ENCODE measurements at regions not wholly inside any gene's neighbourhood (a gene's known extent, or its start where the extent isn't known, plus 50 kb on each side); places are given as distances from the start of the nearest gene placed in this dataset.
"Not testable (repeated sequence)": the region's sequence is repeated elsewhere in the genome, so short reads cannot be mapped to it uniquely, and the experiment has no call there.

DNA sequence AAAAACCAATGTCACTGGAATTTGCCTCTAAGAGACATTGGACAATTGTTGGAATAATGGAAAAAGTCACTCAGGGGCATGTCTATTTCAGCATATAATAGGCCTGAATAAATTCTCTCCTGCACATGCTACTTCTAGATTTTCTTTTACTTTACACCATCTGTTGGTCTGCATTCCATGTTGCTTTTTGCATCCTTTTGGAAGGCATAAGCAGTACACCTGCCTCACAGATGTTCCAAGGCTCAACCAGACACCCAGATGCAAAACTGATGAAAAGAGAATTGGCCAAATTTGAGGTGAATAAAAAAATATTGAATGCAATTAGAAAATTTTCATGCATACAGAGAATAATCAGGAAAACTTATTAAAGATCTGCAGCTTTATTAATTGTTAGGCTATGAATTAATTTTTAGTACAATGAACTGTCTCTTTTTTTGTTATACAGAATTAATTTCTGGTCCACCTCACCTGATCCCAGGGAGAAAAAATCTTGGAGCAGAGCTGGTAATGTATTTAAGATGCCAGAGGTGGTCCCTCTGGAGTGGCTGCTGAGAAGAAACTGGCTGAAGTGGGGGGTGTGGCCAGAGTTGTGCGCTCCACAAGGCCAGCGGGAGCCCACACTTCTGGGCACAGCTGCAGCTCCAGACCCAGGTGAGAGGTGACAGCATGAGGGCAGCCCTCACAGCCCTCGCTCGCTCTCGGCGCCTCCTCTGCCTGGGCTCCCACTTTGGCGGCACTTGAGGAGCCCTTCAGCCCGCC, 778.6 kb downstream of the CDH11 start:
- TF ChIP-seq, protein P1, sequence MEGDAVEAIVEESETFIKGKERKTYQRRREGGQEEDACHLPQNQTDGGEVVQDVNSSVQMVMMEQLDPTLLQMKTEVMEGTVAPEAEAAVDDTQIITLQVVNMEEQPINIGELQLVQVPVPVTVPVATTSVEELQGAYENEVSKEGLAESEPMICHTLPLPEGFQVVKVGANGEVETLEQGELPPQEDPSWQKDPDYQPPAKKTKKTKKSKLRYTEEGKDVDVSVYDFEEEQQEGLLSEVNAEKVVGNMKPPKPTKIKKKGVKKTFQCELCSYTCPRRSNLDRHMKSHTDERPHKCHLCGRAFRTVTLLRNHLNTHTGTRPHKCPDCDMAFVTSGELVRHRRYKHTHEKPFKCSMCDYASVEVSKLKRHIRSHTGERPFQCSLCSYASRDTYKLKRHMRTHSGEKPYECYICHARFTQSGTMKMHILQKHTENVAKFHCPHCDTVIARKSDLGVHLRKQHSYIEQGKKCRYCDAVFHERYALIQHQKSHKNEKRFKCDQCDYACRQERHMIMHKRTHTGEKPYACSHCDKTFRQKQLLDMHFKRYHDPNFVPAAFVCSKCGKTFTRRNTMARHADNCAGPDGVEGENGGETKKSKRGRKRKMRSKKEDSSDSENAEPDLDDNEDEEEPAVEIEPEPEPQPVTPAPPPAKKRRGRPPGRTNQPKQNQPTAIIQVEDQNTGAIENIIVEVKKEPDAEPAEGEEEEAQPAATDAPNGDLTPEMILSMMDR (conservative IDR thresholded peaks at IDR 0.05; ENCODE audit: control insufficient read depth, insufficient read depth, low read depth, low read length): no peak
- H3K4me3 ChIP-seq (ENCODE audit: control insufficient read depth, low read depth, low read length): no peak overlapping the region
- no peak for DNase-seq (ENCODE audit: low read depth)

DNA sequence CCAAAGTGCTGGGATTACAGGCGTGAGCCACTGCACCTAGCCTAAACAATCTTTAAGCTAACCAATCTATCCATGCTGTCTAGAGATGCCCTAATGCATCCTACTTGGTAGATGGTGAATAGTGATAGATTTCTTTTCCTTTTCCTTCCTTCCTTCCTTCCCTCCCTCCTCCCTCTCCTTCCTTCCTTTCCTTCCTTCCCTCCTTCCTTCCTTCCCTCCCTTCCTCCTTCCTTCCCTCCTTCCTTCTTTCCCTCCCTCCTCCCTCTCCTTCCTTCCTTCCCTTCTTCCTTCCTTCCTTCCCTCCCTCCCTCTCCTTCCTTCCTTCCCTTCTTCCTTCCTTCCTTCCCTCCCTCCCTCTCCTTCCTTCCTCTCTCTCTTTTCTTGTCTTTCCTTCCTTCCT, 780.5 kb downstream of the CDH11 start:
- not testable (repeated sequence) for H3K4me3 ChIP-seq (ENCODE audit: control insufficient read depth, low read depth, low read length)

DNA sequence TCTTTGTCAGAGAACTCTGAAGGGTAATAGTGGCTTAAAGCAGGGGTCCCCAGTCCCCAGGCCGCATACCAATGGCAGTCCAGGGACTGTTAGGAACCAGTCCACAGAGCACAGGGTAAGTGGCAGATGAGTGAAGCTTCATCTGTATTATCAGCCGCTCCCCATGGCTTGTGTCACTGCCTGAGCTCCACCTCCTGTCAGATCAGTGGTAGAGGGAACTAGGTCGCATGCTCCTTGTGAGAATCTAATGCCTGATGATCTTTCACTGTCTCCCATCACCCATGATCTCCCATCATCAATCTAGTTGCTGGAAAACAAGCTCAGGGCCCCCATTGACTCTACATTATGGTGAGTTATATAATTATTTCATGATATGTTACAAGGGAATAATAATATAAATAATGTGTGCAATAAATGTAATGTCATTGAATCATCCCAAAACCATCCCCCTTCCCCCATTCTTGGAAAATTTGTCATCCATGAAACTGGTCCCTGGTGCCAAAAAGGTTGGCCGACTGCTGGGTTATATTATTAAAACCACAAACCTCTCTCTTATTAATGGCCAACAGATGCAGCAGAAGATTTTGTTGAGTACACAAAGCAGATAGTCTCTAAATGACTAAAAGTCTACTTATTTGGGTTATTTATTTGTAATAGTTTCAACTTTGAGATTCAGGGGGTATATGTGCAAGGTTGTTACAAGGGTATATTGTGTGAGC, 782.7 kb downstream of the CDH11 start:
- H3K4me3 ChIP-seq (ENCODE audit: control insufficient read depth, low read depth, low read length): no peak overlapping the region
- peak; percentile 92 for DNase-seq (ENCODE audit: low read depth)
- TF ChIP-seq, protein P1 (conservative IDR thresholded peaks at IDR 0.05; ENCODE audit: control insufficient read depth, insufficient read depth, low read depth, low read length): no peak

More for the DNA sequence above, 780.5 kb downstream of the CDH11 start:
- DNase-seq (ENCODE audit: low read depth): not testable (repeated sequence)

DNA sequence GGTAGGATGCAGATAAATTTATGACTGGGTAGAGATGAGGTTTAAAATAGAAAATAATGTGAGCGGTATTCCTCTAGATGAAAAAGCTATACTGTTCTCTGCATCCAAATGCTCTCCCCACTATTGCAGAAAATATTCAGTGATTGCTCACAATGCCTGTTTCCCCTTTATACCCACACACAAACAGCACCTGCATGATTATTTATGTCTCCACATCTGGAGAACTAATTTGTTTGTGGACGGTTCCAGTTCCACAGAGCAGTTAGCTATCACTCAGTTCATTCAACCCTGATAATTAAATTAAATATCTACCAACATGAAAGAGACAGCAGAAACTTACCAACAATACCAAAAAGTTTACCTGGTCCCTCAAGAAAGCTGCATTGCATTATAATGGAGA, 800.0 kb downstream of the CDH11 start:
- no peak for DNase-seq (ENCODE audit: low read depth)
- no peak overlapping the region for H3K4me3 ChIP-seq (ENCODE audit: control insufficient read depth, low read depth, low read length)
- TF ChIP-seq, protein P1 (conservative IDR thresholded peaks at IDR 0.05; ENCODE audit: control insufficient read depth, insufficient read depth, low read depth, low read length): no peak

DNA sequence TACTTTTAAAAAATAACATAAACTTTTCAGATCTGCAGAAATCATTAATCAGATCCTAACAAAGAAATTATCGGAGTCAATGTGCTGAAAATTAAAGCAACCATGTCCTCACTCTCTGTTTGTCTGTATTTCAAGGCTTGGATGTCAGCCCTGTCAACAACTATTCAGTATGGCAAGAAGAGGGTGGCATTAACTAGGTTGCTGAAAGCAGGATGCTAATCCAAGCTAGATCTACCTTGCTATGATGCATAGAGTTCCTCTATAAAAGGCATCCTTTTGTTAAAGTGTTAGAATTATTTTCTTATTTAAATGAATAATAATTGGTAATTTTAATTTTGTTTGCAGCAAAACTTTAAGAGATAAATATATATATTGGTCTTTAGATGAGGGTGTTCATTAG, 800.8 kb downstream of the CDH11 start:
- H3K4me3 ChIP-seq (ENCODE audit: control insufficient read depth, low read depth, low read length): no peak overlapping the region
- TF ChIP-seq, protein P1 (conservative IDR thresholded peaks at IDR 0.05; ENCODE audit: control insufficient read depth, insufficient read depth, low read depth, low read length): no peak

DNA sequence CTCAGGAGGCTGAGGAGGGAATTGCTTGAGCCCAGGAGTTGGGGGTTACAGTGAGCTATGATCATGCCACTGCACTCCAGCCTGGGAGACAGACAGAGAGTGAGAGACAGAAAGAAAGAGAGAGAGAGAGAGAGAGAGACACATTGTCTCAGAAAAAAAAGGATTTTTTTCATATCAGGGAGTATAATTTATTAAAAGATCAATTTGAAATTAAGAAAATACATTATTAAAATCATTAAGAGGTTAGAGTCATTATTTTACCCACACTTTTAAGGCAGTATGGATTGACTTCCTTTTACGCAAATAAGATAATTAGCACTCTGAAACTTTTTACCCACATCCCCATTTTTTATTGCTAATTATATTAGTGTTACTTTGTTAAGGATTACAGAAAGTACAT, 804.3 kb downstream of the CDH11 start:
- TF ChIP-seq, protein P1 (conservative IDR thresholded peaks at IDR 0.05; ENCODE audit: control insufficient read depth, insufficient read depth, low read depth, low read length): no peak
- no peak for DNase-seq (ENCODE audit: low read depth)
- no peak overlapping the region for H3K4me3 ChIP-seq (ENCODE audit: control insufficient read depth, low read depth, low read length)

More for the DNA sequence above, 800.8 kb downstream of the CDH11 start:
- no peak for DNase-seq (ENCODE audit: low read depth)

DNA sequence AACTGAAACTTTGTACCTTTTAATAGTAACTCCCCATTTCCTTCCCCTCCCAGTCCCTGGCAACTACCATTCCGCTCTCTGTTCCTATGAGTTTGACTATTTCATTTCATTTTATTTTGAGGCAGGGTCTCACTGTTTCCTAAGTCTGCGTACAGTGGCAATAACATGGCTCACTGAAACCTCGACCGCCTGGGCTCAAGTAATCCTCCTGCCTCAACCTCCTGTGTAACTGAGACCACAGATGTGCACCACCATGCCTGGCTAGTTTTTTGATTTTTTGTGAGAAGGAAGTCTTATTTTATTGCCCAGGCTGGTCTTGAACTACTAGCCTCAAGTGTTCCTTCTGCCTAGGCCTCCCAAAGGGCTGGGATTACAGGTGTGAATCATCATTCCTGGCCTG, 808.1 kb downstream of the CDH11 start:
- H3K4me3 ChIP-seq (ENCODE audit: control insufficient read depth, low read depth, low read length): no peak overlapping the region
- TF ChIP-seq, protein P1 (conservative IDR thresholded peaks at IDR 0.05; ENCODE audit: control insufficient read depth, insufficient read depth, low read depth, low read length): no peak
- DNase-seq (ENCODE audit: low read depth): no peak
